SK-N-SH (cell line): ENCODE measurements at regions not wholly inside any gene's neighbourhood (a gene's known extent, or its start where the extent isn't known, plus 50 kb on each side); places are given as distances from the start of the nearest gene placed in this dataset.

Source experiments
- CTCF ChIA-PET: fragments of 300-600, 350-600 bp; formaldehyde crosslinking; extraction: SDS; loops from one replicate; lab custom pipeline; 2021; lab: Yijun Ruan, JAX
- POLR2A ChIA-PET: fragments of 350-600 bp; sonication (Branson Sonifier 250); formaldehyde crosslinking; extraction: SDS; loops from one replicate; lab custom pipeline; 2020; ENCODE audit warnings: antibody characterized with exemption, inconsistent platforms; lab: Yijun Ruan, JAX
- DNase-seq: peaks from one replicate; pipeline ENCODE4 v3.0.0; 2012
- H2AFZ ChIP-seq: fragments of 200-600 bp; sonication (generic); 2 replicates; pipeline ENCODE4 v1.8.1; 2016; ENCODE audit warnings: antibody characterized with exemption, mild to moderate bottlenecking, low read depth
- H3F3A ChIP-seq: fragments of 200-600 bp; sonication (generic); replicated peaks from 2 replicates; pipeline ENCODE3; 2016; ENCODE audit warnings: antibody characterized with exemption, mild to moderate bottlenecking; ENCODE audit not compliant: insufficient read depth
- H3K27ac ChIP-seq, 2 experiments: fragments of 200-500 bp in 1 of 2; fragments of 200-600 bp in 1 of 2; sonication (Bioruptor generic) in 1 of 2; sonication (generic), shearing (Covaris generic) in 1 of 2; 2 replicates each; pipeline versions ENCODE4 v1.5.1 to v1.6.1; 2014 to 2016; ENCODE audit warnings: low read depth in 2 of 2, inconsistent platforms in 1 of 2, low read length in 1 of 2, mild to moderate bottlenecking in 1 of 2, mixed read lengths in 1 of 2
- H3K27me3 ChIP-seq: fragments of 200-600 bp; sonication (generic), shearing (Covaris generic); 2 replicates; pipeline ENCODE4 v1.6.1; 2016; ENCODE audit warnings: mixed run types; ENCODE audit not compliant: insufficient read depth
- H3K36me3 ChIP-seq, 2 experiments: fragments of 200-500 bp in 1 of 2; fragments of 200-600 bp in 1 of 2; sonication (Bioruptor generic) in 1 of 2; sonication (generic) in 1 of 2; replicated peaks in 1 of 2; 2 replicates each; pipeline versions ENCODE3 to v1.5.1; 2014 to 2016; ENCODE audit warnings: low read length in 1 of 2, mild to moderate bottlenecking in 1 of 2; ENCODE audit not compliant: insufficient read depth in 2 of 2, control insufficient read depth in 1 of 2
- H3K4me1 ChIP-seq, 2 experiments: fragments of 200-500 bp in 1 of 2; fragments of 200-600 bp in 1 of 2; sonication (Bioruptor generic) in 1 of 2; sonication (generic), shearing (Covaris generic) in 1 of 2; 2 replicates each; pipeline versions ENCODE4 v1.5.1 to v1.6.1; 2014 to 2016; ENCODE audit warnings: low read depth in 1 of 2, low read length in 1 of 2, mixed run types in 1 of 2; ENCODE audit not compliant: insufficient read depth in 2 of 2, control insufficient read depth in 1 of 2
- H3K4me2 ChIP-seq: fragments of 200-600 bp; sonication (generic), shearing (Covaris generic); 2 replicates; pipeline ENCODE4 v1.6.1; 2017; ENCODE audit warnings: mixed run types
- H3K4me3 ChIP-seq, 2 experiments: fragments of 200-500 bp in 1 of 2; fragments of 200-600 bp in 1 of 2; sonication (Bioruptor generic) in 1 of 2; sonication (generic), shearing (Covaris generic) in 1 of 2; 2 replicates each; pipeline versions ENCODE4 v1.5.1 to v1.8.1; 2014 to 2016; ENCODE audit warnings: low read depth in 2 of 2, inconsistent platforms in 1 of 2, low read length in 1 of 2, mild to moderate bottlenecking in 1 of 2, mixed read lengths in 1 of 2, moderate library complexity in 1 of 2
- H3K79me2 ChIP-seq: fragments of 200-600 bp; sonication (generic); 2 replicates; pipeline ENCODE4 v1.8.1; 2017; ENCODE audit warnings: mild to moderate bottlenecking; ENCODE audit not compliant: insufficient read depth
- H3K9ac ChIP-seq: fragments of 200-600 bp; sonication (generic); 2 replicates; pipeline ENCODE4 v1.6.1; 2017; ENCODE audit warnings: mixed run types
- H3K9me2 ChIP-seq: fragments of 200-600 bp; sonication (generic); 2 replicates; pipeline ENCODE4 v1.6.1; 2017; ENCODE audit warnings: mixed run types
- H3K9me3 ChIP-seq: fragments of 200-600 bp; sonication (generic); 2 replicates; pipeline ENCODE4 v1.6.1; 2017; ENCODE audit warnings: mixed run types, mild to moderate bottlenecking, moderate library complexity
- H4K20me1 ChIP-seq: fragments of 200-600 bp; sonication (generic); 2 replicates; pipeline ENCODE4 v1.6.1; 2017; ENCODE audit warnings: mild to moderate bottlenecking, mixed run types; ENCODE audit not compliant: insufficient read depth
- CHD2 ChIP-seq: fragments of 150-350 bp; IDR thresholded peaks from 2 replicates; pipeline ENCODE4 v1.6.1; 2018; ENCODE audit warnings: low read length; ENCODE audit not compliant: partially characterized antibody
- CTCF ChIP-seq: fragments of 200-600 bp; sonication (generic); IDR thresholded peaks from 2 replicates; pipeline ENCODE4 v1.6.1; 2017; ENCODE audit warnings: antibody characterized with exemption, mild to moderate bottlenecking, moderate library complexity
- ELF1 ChIP-seq: IDR thresholded peaks from 2 replicates; pipeline ENCODE4 v1.4.0; 2012
- EP300 ChIP-seq, 2 experiments: IDR thresholded peaks; 2 replicates each; pipeline versions ENCODE4 v1.4.0 to v1.6.1; 2012; ENCODE audit warnings: borderline replicate concordance in 1 of 2, low read depth in 1 of 2, low read length in 1 of 2
- FOSL2 ChIP-seq: IDR thresholded peaks from 2 replicates; pipeline ENCODE4 v1.4.0; 2012; ENCODE audit warnings: low read depth, mild to moderate bottlenecking, moderate library complexity, borderline replicate concordance
- FOXM1 ChIP-seq: IDR thresholded peaks from 2 replicates; pipeline ENCODE4 v1.4.0; 2012; ENCODE audit warnings: low read depth, mild to moderate bottlenecking
- GABPA ChIP-seq: IDR thresholded peaks from 2 replicates; pipeline ENCODE4 v1.4.0; 2012; ENCODE audit warnings: low read depth, mild to moderate bottlenecking
- MEF2A ChIP-seq: IDR thresholded peaks from 2 replicates; pipeline ENCODE4 v1.4.0; 2012; ENCODE audit warnings: low read depth, borderline replicate concordance
- MXI1 ChIP-seq: IDR thresholded peaks from 2 replicates; pipeline ENCODE4 v1.6.1; 2012; ENCODE audit warnings: mild to moderate bottlenecking, low read depth, low read length, improper control_type of control experiment
- NFIC ChIP-seq: IDR thresholded peaks from 2 replicates; pipeline ENCODE4 v1.4.0; 2012; ENCODE audit warnings: borderline replicate concordance
- PBX3 ChIP-seq: IDR thresholded peaks from 2 replicates; pipeline ENCODE4; 2012
- POLR2AphosphoS5 ChIP-seq: IDR thresholded peaks from 2 replicates; pipeline ENCODE4 v1.6.1; 2012; ENCODE audit warnings: low read depth, low read length
- RAD21 ChIP-seq: IDR thresholded peaks from 2 replicates; pipeline ENCODE4 v1.6.1; 2012; ENCODE audit warnings: mild to moderate bottlenecking, low read length
- RCOR1 ChIP-seq: fragments of 150-350 bp; IDR thresholded peaks from 2 replicates; pipeline ENCODE4 v1.6.1; 2017; ENCODE audit warnings: antibody characterized with exemption, low read length
- RFX5 ChIP-seq: IDR thresholded peaks from 2 replicates; pipeline ENCODE4 v1.6.1; 2012; ENCODE audit warnings: mild to moderate bottlenecking, improper control_type of control experiment, low read length
- SMC3 ChIP-seq: IDR thresholded peaks from 2 replicates; pipeline ENCODE4 v1.6.1; 2012; ENCODE audit warnings: low read depth, low read length, improper control_type of control experiment
- TAF1 ChIP-seq: IDR thresholded peaks from 2 replicates; pipeline ENCODE4 v1.6.1; 2012; ENCODE audit warnings: low read depth, mild to moderate bottlenecking, low read length, moderate library complexity, borderline replicate concordance
- TCF12 ChIP-seq: IDR thresholded peaks from 2 replicates; pipeline ENCODE4 v1.4.0; 2012
- TEAD4 ChIP-seq: IDR thresholded peaks from 2 replicates; pipeline ENCODE4 v1.4.0; 2012; ENCODE audit warnings: mild to moderate bottlenecking, borderline replicate concordance; ENCODE audit not compliant: insufficient read depth
- YY1 ChIP-seq: IDR thresholded peaks from 2 replicates; pipeline ENCODE4 v1.4.0; 2012; ENCODE audit warnings: low read depth, mild to moderate bottlenecking
- WGBS: methylation state at CpG from one replicate; pipeline ENCODE4 v1.1.6; 2017; ENCODE audit warnings: low lambda C conversion rate; 5-methylcytosine and 5-hydroxymethylcytosine counted together
- TF ChIP-seq, protein P1 (sequence below): IDR thresholded peaks from 2 replicates; pipeline ENCODE4 v1.4.0; 2012; ENCODE audit warnings: low read depth, borderline replicate concordance
- TF ChIP-seq, protein P2 (sequence below): IDR thresholded peaks from 2 replicates; pipeline ENCODE4 v1.6.1; 2012; ENCODE audit warnings: mild to moderate bottlenecking, low read depth, low read length, moderate library complexity

- TF ChIP-seq TEAD4 (no peak), RCOR1 (no peak), YY1 (no peak), FOSL2 (no peak)
- TF ChIP-seq, all 33 proteins: peak for 0
Measured at GRCh38 chr1:245039196-245039595, 115.6 kb upstream of the KIF26B start (continued).

DNA sequence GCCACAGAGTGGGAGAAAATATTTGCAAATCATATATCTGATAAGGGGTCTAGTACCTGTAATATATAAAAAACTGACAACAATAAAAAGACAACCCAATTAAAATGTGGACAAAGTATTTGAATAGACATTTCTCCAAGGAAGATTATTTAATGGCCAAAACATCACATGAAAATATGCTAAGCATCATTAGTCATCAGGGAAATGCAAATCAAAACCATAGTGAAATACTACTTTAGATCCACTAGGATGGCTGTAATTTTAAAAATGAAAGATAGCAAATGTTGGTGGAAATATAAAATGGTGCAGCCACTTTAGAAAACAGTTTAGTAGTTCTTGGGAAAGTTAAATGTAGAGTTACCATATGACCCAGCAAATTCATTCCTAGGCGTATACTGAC, 118.7 kb upstream of the KIF26B start:
- Histone ChIP-seq H3K4me2 (no peak overlapping the region), H3K9ac (no peak overlapping the region), H3K4me3 (no peak overlapping the region), H3K4me1 (peaks cover 0 to 1% of the 10 kb centered on the region in 2 experiments; a peak in 1 of 4 replicates), H4K20me1 (no peaks in the 10 kb centered on the region), H3K79me2 (no peaks in the 10 kb centered on the region), H3K36me3 (peaks cover 0 to 9% of the 10 kb centered on the region in 2 experiments), H3K27me3 (no peaks in the 10 kb centered on the region), H3K27ac (no peak overlapping the region), H3K9me2 (no peaks in the 10 kb centered on the region), H2AFZ (no peak overlapping the region), H3F3A (peaks cover 3% of the 10 kb centered on the region), H3K9me3 (peaks cover 4% of the 10 kb centered on the region)
- DNase-seq = no peak
- TF ChIP-seq MEF2A (no peak), CTCF (no peak), CHD2 (no peak), TCF12 (no peak), EP300 (IDR thresholded peaks at IDR 0.05; ENCODE audit: borderline replicate concordance in 1 of 2, low read depth in 1 of 2, low read length in 1 of 2) (no peak), RAD21 (no peak), ELF1 (no peak), GABPA (no peak), TAF1 (no peak), POLR2AphosphoS5 (no peak), SMC3 (no peak), MXI1 (no peak), RFX5 (no peak), FOXM1 (no peak), NFIC (no peak), YY1 (no peak), PBX3 (no peak)
- TF ChIP-seq, protein P1, sequence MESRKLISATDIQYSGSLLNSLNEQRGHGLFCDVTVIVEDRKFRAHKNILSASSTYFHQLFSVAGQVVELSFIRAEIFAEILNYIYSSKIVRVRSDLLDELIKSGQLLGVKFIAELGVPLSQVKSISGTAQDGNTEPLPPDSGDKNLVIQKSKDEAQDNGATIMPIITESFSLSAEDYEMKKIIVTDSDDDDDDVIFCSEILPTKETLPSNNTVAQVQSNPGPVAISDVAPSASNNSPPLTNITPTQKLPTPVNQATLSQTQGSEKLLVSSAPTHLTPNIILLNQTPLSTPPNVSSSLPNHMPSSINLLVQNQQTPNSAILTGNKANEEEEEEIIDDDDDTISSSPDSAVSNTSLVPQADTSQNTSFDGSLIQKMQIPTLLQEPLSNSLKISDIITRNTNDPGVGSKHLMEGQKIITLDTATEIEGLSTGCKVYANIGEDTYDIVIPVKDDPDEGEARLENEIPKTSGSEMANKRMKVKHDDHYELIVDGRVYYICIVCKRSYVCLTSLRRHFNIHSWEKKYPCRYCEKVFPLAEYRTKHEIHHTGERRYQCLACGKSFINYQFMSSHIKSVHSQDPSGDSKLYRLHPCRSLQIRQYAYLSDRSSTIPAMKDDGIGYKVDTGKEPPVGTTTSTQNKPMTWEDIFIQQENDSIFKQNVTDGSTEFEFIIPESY = no peak
- TF ChIP-seq, protein P2, sequence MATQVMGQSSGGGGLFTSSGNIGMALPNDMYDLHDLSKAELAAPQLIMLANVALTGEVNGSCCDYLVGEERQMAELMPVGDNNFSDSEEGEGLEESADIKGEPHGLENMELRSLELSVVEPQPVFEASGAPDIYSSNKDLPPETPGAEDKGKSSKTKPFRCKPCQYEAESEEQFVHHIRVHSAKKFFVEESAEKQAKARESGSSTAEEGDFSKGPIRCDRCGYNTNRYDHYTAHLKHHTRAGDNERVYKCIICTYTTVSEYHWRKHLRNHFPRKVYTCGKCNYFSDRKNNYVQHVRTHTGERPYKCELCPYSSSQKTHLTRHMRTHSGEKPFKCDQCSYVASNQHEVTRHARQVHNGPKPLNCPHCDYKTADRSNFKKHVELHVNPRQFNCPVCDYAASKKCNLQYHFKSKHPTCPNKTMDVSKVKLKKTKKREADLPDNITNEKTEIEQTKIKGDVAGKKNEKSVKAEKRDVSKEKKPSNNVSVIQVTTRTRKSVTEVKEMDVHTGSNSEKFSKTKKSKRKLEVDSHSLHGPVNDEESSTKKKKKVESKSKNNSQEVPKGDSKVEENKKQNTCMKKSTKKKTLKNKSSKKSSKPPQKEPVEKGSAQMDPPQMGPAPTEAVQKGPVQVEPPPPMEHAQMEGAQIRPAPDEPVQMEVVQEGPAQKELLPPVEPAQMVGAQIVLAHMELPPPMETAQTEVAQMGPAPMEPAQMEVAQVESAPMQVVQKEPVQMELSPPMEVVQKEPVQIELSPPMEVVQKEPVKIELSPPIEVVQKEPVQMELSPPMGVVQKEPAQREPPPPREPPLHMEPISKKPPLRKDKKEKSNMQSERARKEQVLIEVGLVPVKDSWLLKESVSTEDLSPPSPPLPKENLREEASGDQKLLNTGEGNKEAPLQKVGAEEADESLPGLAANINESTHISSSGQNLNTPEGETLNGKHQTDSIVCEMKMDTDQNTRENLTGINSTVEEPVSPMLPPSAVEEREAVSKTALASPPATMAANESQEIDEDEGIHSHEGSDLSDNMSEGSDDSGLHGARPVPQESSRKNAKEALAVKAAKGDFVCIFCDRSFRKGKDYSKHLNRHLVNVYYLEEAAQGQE = no peak
- ChIA-PET POLR2A (no interaction called here), CTCF (interaction anchor here (0.7 kb wide), 1 partner anchor 244 kb away, joined by 3 read pairs; no protein-coding TSS in a partner anchor)
- 93% methylated on average over 1 of the region's 1 CpG for WGBS
